H1 (cell line): ENCODE measurements at regions not wholly inside any gene's neighbourhood (a gene's known extent, or its start where the extent isn't known, plus 50 kb on each side); places are given as distances from the start of the nearest gene placed in this dataset.

Experiments used
- CTCF ChIA-PET: fragments of 300-600 bp; sonication (Branson Sonifier 250); formaldehyde crosslinking; loops from one replicate; lab custom pipeline; 2021; ENCODE audit not compliant: partially characterized antibody; lab: Charles Lee
- POLR2A ChIA-PET: fragments of 300-600 bp; sonication (Branson Sonifier 250); formaldehyde crosslinking; loops from one replicate; lab custom pipeline; 2021; ENCODE audit warnings: inconsistent platforms; ENCODE audit not compliant: partially characterized antibody; lab: Charles Lee
- DNase-seq, 2 experiments: peaks; one replicate each; pipeline versions ENCODE4 v3.0.0 to v3.0.0-alpha.2; 2010 to 2022; ENCODE audit warnings: low spot score in 2 of 2, low read depth in 1 of 2, mixed read lengths in 1 of 2
- FAIRE-seq: peaks from 2 replicates; lab custom pipeline; 2011; peaks lifted over from hg19 to GRCh38; lab: Jason Lieb, UNC
- H2AFZ ChIP-seq: 2 replicates; pipeline ENCODE4 v1.8.1; 2012; ENCODE audit warnings: low read length, inconsistent platforms
- H2AK5ac ChIP-seq: 2 replicates; pipeline ENCODE4 v1.6.1; 2013; ENCODE audit warnings: low read depth, low read length
- H2BK120ac ChIP-seq: replicated peaks from 2 replicates; pipeline ENCODE3; 2013; ENCODE audit warnings: low read depth, low read length, inconsistent platforms
- H2BK12ac ChIP-seq: 2 replicates; pipeline ENCODE4 v1.6.1; 2013; ENCODE audit warnings: low read depth, low read length
- H2BK15ac ChIP-seq: 2 replicates; pipeline ENCODE4 v1.6.1; 2013; ENCODE audit warnings: low read length
- H2BK20ac ChIP-seq: 2 replicates; pipeline ENCODE4 v1.6.1; 2013; ENCODE audit warnings: low read length
- H2BK5ac ChIP-seq: 2 replicates; pipeline ENCODE4 v1.6.1; 2013; ENCODE audit warnings: low read depth, low read length
- H3K14ac ChIP-seq: 2 replicates; pipeline ENCODE4 v1.6.1; 2013; ENCODE audit warnings: inconsistent platforms; ENCODE audit not compliant: insufficient read length
- H3K18ac ChIP-seq: 2 replicates; pipeline ENCODE4 v1.6.1; 2013; ENCODE audit warnings: low read length; ENCODE audit errors: extremely low read depth
- H3K23ac ChIP-seq: 2 replicates; pipeline ENCODE4 v1.6.1; 2013; ENCODE audit warnings: inconsistent platforms; ENCODE audit not compliant: insufficient read length
- H3K23me2 ChIP-seq: 2 replicates; pipeline ENCODE4 v1.6.1; 2013; ENCODE audit warnings: low read depth, low read length
- H3K27ac ChIP-seq: 2 replicates; pipeline ENCODE4 v1.6.1; 2011; ENCODE audit warnings: low read depth, low read length, inconsistent platforms
- H3K27me3 ChIP-seq, 4 experiments: replicated peaks in 1 of 4; 1 replicate in 1 of 4; 2 replicates in 3 of 4; pipeline versions ENCODE4 v1.6.1 to v1.8.1; 2011 to 2013; ENCODE audit warnings: low read length in 3 of 4, mild to moderate bottlenecking in 3 of 4, inconsistent platforms in 2 of 4, mixed read lengths in 2 of 4, moderate library complexity in 1 of 4; ENCODE audit not compliant: control insufficient read depth in 3 of 4, insufficient read depth in 3 of 4; ENCODE audit errors: extremely low read depth in 1 of 4
- H3K36me3 ChIP-seq, 4 experiments: 2 replicates each; pipeline versions ENCODE4 v1.6.1 to v1.8.1; 2011 to 2013; ENCODE audit warnings: mild to moderate bottlenecking in 4 of 4, low read length in 3 of 4, moderate library complexity in 2 of 4, control low read depth in 1 of 4, inconsistent platforms in 1 of 4; ENCODE audit not compliant: insufficient read depth in 4 of 4, control insufficient read depth in 2 of 4
- H3K4ac ChIP-seq: replicated peaks from 2 replicates; pipeline ENCODE3; 2013; ENCODE audit warnings: low read length, low read depth, mixed read lengths, inconsistent platforms; ENCODE audit not compliant: insufficient read length
- H3K4me1 ChIP-seq, 4 experiments: replicated peaks in 1 of 4; 1 replicate in 1 of 4; 2 replicates in 3 of 4; pipeline versions ENCODE4 v1.6.1 to v1.8.1; 2011 to 2013; ENCODE audit warnings: low read length in 3 of 4, inconsistent platforms in 2 of 4, mixed read lengths in 1 of 4; ENCODE audit not compliant: insufficient read depth in 4 of 4, control insufficient read depth in 3 of 4
- H3K4me2 ChIP-seq, 2 experiments: 2 replicates each; pipeline versions ENCODE4 v1.6.1 to v1.8.1; 2011 to 2013; ENCODE audit warnings: low read depth in 2 of 2, low read length in 2 of 2, control low read depth in 1 of 2, inconsistent platforms in 1 of 2, mild to moderate bottlenecking in 1 of 2; ENCODE audit not compliant: insufficient read depth in 1 of 2
- H3K4me3 ChIP-seq, 4 experiments: fragments of 200-600, 300-600 bp in 1 of 4; sonication (generic), shearing (Covaris generic), sonication (Bioruptor Twin) in 1 of 4; 2 replicates each; pipeline versions ENCODE4 v1.5.1 to v1.8.1; 2011 to 2016; ENCODE audit warnings: low read length in 4 of 4, low read depth in 3 of 4, control low read depth in 2 of 4, inconsistent platforms in 2 of 4, mild to moderate bottlenecking in 2 of 4, mixed read lengths in 1 of 4, moderate library complexity in 1 of 4; ENCODE audit not compliant: insufficient read depth in 2 of 4; ENCODE audit errors: extremely low read depth in 1 of 4
- H3K56ac ChIP-seq: replicated peaks from 2 replicates; pipeline ENCODE3; 2013; ENCODE audit warnings: low read depth, mild to moderate bottlenecking, mixed read lengths, low read length, inconsistent platforms; ENCODE audit not compliant: insufficient read length
- H3K79me1 ChIP-seq: 2 replicates; pipeline ENCODE4 v1.6.1; 2013; ENCODE audit warnings: low read depth, low read length, control low read depth
- H3K79me2 ChIP-seq, 2 experiments: 2 replicates each; pipeline versions ENCODE4 v1.6.1 to v1.8.1; 2012 to 2013; ENCODE audit warnings: low read length in 2 of 2, mild to moderate bottlenecking in 2 of 2, inconsistent platforms in 1 of 2; ENCODE audit not compliant: insufficient read depth in 2 of 2, control insufficient read depth in 1 of 2
- H3K9ac ChIP-seq, 4 experiments: replicated peaks in 1 of 4; 1 replicate in 1 of 4; 2 replicates in 3 of 4; pipeline versions ENCODE4 v1.6.1 to v1.8.1; 2011 to 2013; ENCODE audit warnings: low read depth in 3 of 4, low read length in 3 of 4, control low read depth in 2 of 4, mild to moderate bottlenecking in 2 of 4, moderate library complexity in 2 of 4, inconsistent platforms in 1 of 4; ENCODE audit errors: extremely low read depth in 1 of 4
- H3K9me3 ChIP-seq, 2 experiments: 2 replicates each; pipeline versions ENCODE4 v1.6.1 to v1.8.1; 2012 to 2013; ENCODE audit warnings: mild to moderate bottlenecking in 2 of 2, moderate library complexity in 2 of 2, control low read depth in 1 of 2, inconsistent platforms in 1 of 2, low read depth in 1 of 2, low read length in 1 of 2, mixed read lengths in 1 of 2; ENCODE audit not compliant: insufficient read depth in 2 of 2
- H4K20me1 ChIP-seq, 2 experiments: replicated peaks in 1 of 2; 2 replicates each; pipeline versions ENCODE3 to v1.8.1; 2011 to 2013; ENCODE audit warnings: inconsistent platforms in 2 of 2, low read length in 2 of 2, mild to moderate bottlenecking in 1 of 2; ENCODE audit not compliant: insufficient read depth in 2 of 2, control insufficient read depth in 1 of 2
- H4K5ac ChIP-seq: 2 replicates; pipeline ENCODE4 v1.6.1; 2013; ENCODE audit warnings: low read length, low read depth, mixed read lengths, inconsistent platforms; ENCODE audit not compliant: insufficient read length
- H4K8ac ChIP-seq: 2 replicates; pipeline ENCODE4 v1.8.0; 2013; ENCODE audit warnings: mild to moderate bottlenecking, moderate library complexity, low read length, inconsistent platforms; ENCODE audit not compliant: insufficient read depth; ENCODE audit errors: extremely low read depth
- H4K91ac ChIP-seq: replicated peaks from 2 replicates; pipeline ENCODE3; 2013; ENCODE audit warnings: low read length, mixed read lengths, inconsistent platforms; ENCODE audit not compliant: insufficient read length
- KDM5A ChIP-seq: fragments of 200-600 bp; IDR thresholded peaks from 2 replicates; pipeline ENCODE4 v1.7.1; 2012; ENCODE audit warnings: mild to moderate bottlenecking, low read length, inconsistent platforms, mixed read lengths
- MAFK ChIP-seq: IDR thresholded peaks from 2 replicates; pipeline ENCODE4 v1.6.1; 2012; ENCODE audit warnings: low read depth, mild to moderate bottlenecking, improper control_type of control experiment, low read length
- WGBS, 2 experiments: shearing (Covaris generic) in 1 of 2; methylation state at CpG; one replicate each; pipeline versions ENCODE4 v1.1.6 to v1.1.7; 2013 to 2015; ENCODE audit warnings: low lambda C conversion rate in 2 of 2, mixed read lengths in 2 of 2, inconsistent platforms in 1 of 2, low coverage in 1 of 2, missing lambda C conversion rate in 1 of 2; ENCODE audit not compliant: insufficient replicate concordance in 2 of 2, insufficient coverage in 1 of 2, insufficient read length in 1 of 2; ENCODE audit errors: extremely low coverage in 1 of 2, missing lambda C conversion rate in 1 of 2; 5-methylcytosine and 5-hydroxymethylcytosine counted together

- no peak for FAIRE-seq
Observed at GRCh38 chr18:72273025-72273424, 271.1 kb downstream of the CBLN2 start.

More at GRCh38 chr18:72273025-72273424, 271.1 kb downstream of the CBLN2 start:
- Histone ChIP-seq H3K27me3 (no peaks in the 10 kb centered on the region), H3K4me1 (no peaks in the 10 kb centered on the region), H3K79me2 (no peaks in the 10 kb centered on the region), H3K4me3 (no peak overlapping the region), H2BK15ac (no peak overlapping the region), H3K9ac (no peak overlapping the region), H2BK120ac (no peak overlapping the region), H2BK5ac (no peak overlapping the region), H2AFZ (no peak overlapping the region), H4K8ac (no peak overlapping the region), H3K4ac (no peak overlapping the region), H4K20me1 (no peaks in the 10 kb centered on the region), H3K79me1 (no peaks in the 10 kb centered on the region), H3K4me2 (no peak overlapping the region), H2BK20ac (no peak overlapping the region), H4K5ac (no peak overlapping the region), H3K14ac (no peak overlapping the region), H3K9me3 (peaks cover 50 to 52% of the 10 kb centered on the region in 2 experiments), H3K23me2 (no peaks in the 10 kb centered on the region), H3K56ac (no peak overlapping the region), H3K23ac (no peak overlapping the region), H4K91ac (no peak overlapping the region), H2BK12ac (no peak overlapping the region), H2AK5ac (no peak overlapping the region), H3K27ac (no peak overlapping the region), H3K18ac (no peak overlapping the region), H3K36me3 (no peaks in the 10 kb centered on the region; a peak in 1 of 8 replicates)
- 80% methylated on average over 2 of the region's 2 CpGs; no CpG with 5 or more reads in 1 of the 2 experiments for WGBS, 2 experiments
- TF ChIP-seq MAFK = peak; percentile 24; the same call in 1 of the 2 replicates
- no peak for TF ChIP-seq KDM5A
- DNase-seq = no peak
- ChIA-PET CTCF (no interaction called here), POLR2A (no interaction called here)
